T-helper 9 cell (primary cell): ENCODE measurements at regions not wholly inside any gene's neighbourhood (a gene's known extent, or its start where the extent isn't known, plus 50 kb on each side); places are given as distances from the start of the nearest gene placed in this dataset.
"Not testable (repeated sequence)": the region's sequence is repeated elsewhere in the genome, so short reads cannot be mapped to it uniquely, and the experiment has no call there.

ENCODE experiments used
- DNase-seq: peaks from one replicate; pipeline ENCODE4 v3.0.0-alpha.2; 2020

DNA sequence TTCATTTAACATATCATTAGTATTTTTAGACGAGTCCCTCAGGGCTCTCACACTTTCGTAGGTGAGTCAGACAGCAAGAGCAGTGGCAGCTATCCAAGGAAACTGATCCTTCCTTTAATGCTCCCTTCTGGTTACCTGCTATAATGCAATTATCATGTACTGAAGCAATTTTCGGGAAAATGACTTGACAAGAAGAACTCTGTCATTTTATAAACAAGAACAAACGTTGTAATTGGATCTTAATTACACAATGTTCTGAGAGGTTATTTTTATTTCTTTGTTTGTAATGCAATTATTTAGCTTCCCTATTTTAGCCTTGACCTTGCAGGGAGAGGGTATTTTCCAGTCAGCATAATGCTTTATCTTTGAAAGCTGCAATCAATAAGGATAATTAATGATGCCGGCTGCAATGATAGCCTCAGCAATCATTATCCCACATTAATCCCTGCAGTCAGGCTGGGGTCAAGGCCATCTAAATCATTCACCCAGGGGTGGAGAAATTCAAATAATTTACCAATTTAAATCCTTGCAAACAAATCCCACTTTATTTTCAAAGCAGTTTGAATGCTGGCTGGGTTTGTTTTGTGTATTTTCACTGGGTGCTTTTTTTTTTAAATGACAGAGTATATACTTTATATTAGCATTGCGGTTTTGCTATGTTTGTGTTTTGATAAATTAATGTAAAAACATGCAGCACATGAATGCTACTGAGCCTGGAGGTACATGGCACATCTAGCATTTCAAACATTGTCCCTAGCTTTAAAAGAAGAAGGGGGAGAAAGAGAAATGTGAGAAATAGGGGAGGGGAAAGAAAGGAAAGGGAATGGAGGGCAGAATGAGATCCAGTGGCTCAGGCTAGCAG, 249.9 kb downstream of the SHOX2 start:
- DNase-seq = no peak

DNA sequence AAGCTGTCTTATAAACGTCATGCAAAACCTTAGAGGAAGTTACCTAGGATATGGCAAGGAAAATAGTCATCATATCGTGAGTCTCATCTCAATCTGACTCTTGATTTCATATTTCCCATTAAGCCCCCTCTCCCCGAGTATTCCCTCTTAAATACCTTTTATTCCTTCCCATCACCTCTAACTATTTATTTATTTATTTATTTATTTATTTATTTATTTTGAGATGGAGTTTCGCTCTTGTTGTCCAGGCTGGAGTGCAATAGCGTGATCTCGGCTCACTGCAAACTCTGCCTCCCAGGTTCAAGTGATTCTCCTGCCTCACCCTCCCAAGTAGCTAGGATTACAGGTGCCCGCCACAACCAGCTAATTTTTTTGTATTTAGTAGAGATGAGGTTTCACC, 260.4 kb downstream of the SHOX2 start:
- DNase-seq = not testable (repeated sequence)

GRCh38 chr3:157844800-157845565, 261.2 kb downstream of the SHOX2 start:
- no peak for DNase-seq

- no peak for DNase-seq
These were observed 262.0 kb downstream of the SHOX2 start for GRCh38 chr3:157844216-157844615.

DNA sequence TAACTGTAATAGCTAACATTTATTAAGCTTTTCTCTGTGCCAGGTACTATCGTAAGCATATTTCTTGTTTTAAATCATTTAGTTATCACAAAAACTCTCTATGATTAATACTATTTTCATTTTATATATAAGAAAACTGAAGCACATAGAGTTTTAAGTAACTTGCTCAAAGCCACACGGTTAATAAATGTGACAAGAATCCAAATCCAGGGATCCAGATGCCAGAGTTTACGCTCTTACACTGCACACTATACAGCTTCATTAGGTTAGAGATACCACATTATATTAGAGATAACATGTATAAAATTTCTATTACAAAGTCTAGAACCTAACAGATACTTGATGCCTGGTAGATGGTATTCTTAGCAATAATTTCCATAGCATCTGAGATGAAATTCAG, 265.2 kb downstream of the SHOX2 start:
- DNase-seq = no peak

DNA sequence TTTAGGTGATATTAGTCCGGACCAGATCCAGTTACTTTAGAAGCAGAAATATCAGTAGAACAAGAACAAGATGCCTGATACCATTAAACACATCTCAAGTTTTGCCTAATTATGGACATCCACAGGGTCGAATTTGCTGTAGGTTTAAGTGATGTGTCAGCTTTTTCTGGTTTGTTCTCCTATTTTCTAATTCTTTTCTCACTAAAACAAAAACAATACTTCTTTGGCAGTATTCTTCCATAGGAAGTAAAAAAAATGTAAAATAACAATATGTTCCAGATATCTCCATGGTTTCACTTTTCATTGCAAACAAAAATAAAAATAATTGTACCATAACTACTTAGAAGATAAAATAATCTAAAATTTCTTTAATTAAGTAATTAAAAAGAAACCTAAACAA, 265.7 kb downstream of the SHOX2 start:
- no peak for DNase-seq

GRCh38 chr3:157838457-157838856, 267.8 kb downstream of the SHOX2 start:
- no peak for DNase-seq

GRCh38 chr3:157837336-157837735, 268.9 kb downstream of the SHOX2 start:
- no peak for DNase-seq

DNA sequence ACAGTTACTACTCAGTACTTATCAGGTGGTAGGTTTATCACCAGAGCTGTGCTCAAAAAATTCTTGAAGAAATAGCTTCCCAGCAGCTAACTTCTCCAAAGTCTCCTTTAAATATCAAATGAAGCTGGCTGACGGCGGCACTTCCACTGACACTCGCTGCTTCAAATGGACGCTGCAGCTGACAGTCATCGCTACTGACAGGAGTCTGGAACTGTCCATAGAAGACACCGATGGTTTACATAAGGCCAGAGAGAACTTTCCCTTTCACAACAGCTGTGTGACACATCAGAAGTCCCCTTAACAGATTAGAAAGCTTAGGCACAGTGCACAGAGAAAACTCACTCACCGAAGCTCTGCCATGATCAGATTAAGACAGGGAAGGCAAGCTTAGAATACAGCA, 270.2 kb downstream of the SHOX2 start:
- no peak for DNase-seq

- no peak for DNase-seq
These were observed 273.6 kb downstream of the SHOX2 start for GRCh38 chr3:157832588-157832987.

DNA sequence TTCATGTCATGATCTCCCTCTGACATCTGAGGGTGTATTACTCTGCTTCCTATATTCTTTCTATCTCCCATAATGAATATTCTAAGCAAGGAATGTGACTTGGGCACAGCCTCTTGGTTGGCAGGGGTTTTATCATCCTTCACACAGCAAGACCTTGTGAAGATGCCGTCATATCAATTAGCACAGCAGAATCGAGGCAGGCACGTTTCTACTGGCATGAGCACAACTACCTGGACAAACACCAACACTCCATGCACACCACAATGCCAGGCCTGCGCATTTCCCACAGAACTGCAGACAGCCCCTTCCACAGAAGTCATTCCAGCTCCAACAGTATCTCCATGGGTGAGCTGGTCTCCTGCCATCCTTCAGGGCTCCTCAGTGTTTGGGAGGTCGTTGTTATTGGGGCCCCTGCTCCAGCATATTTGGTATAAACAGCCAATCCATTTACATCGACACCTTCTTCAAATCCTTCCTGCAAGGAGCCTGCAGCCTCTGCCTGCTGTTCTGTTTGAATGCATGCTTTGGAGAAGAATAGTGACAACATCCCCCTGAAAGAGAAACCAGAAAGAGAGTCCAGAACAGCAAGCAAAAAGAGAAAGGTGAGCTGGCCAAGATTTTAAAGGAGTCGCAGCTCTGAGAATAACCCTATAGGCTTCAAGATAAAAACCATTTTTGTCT, 275.5 kb downstream of the SHOX2 start:
- DNase-seq = no peak

DNA sequence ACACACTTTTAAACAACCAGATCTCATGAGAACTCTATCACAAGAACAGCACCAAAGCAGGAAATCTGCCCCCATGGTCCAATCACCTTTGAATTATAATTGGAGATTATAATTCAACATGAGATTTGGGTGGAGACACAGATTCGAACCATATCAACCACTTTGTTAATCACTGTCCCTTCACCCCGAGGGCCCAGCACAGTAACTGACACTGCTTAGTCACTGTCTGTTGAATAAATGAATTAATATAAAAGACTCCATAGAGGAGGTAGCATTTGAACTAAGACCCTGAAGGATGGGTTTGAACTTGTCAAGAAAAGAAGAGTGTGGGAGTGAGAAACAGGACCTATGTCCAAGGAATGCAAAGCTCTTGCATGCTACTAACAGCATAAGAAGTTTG, 276.4 kb downstream of the SHOX2 start:
- no peak for DNase-seq

DNA sequence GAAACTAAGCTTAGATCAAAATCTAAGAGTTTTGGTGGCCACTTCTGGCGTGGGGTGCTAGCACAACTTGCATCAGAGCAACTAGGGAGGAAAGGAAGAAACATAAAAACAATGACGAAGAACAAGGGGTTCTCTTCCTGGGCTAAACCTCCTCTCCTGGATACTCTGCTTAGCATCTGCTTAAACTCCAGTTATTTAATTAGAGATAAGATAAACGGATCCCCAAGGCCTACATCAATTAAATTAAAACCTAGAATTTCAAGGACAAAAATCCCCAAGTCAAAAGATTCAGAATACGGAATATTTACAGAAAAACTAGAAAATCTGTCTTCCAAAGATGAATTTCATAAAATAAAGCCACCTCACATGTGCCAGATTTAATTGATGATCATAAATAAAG, 281.9 kb downstream of the SHOX2 start:
- DNase-seq = no peak

DNA sequence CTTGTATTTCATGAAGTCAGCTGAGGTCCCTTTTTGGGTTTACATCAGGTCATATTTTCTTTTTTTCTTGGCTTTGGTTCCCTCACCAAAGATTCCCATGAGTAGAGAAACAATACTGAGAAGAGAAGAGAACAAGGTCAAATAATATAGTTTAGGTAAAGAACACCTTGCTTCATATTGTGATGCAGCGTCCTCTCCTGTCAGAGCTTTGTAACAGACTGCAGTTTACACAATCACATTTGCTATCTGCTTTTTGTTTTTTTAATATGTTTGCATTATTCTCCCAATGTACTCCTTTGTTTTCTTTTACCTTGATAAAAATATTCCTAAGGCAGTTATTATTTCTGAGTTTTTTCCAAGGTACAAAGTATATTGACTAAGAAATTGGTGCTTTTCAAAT, 283.2 kb downstream of the SHOX2 start:
- DNase-seq = no peak

GRCh38 chr3:157820157-157820517, 286.1 kb downstream of the SHOX2 start:
- DNase-seq = no peak

GRCh38 chr3:157819270-157820156, 286.7 kb downstream of the SHOX2 start:
- no peak for DNase-seq

DNA sequence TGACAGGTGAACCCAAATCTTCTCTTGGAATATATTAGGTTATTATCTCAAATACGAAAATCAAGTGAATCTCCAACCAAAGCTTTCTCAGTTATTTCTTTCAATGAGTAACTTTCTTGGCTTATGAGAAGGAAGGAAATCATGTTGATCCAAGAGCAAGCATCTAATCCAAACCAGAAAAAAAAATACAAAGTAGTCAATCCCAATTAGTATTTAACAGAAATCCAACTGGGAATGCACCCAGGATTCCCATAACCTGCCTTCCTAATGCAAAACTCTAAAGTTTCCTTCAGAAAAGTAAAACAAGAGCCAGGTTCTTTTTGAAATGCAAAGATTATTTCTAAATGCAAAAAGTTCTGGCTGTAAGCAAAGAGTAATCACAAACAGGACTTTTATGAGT, 289.3 kb downstream of the SHOX2 start:
- DNase-seq = no peak

GRCh38 chr3:157816296-157816695, 289.9 kb downstream of the SHOX2 start:
- DNase-seq = no peak

DNA sequence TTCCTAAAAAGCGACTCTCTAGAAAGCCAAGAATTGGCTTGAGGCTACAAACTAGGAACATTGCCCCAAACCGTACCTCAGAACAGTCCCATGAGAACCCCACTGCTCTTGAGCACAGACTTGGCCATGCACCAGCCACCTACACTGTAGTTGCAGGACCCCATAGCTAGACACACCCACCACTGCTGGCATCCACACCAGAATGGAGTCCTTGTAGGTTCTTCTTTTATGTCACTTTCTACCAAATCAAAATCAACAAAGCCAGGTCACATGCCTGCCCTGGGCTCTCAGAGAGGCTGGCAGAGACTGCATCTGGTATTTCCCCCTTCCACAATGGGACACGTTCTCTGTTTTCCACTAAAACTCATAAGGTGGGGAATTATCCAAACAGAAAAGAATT, 290.5 kb downstream of the SHOX2 start:
- DNase-seq = no peak

GRCh38 chr3:157810924-157811718, 295.1 kb downstream of the SHOX2 start:
- no peak for DNase-seq

DNA sequence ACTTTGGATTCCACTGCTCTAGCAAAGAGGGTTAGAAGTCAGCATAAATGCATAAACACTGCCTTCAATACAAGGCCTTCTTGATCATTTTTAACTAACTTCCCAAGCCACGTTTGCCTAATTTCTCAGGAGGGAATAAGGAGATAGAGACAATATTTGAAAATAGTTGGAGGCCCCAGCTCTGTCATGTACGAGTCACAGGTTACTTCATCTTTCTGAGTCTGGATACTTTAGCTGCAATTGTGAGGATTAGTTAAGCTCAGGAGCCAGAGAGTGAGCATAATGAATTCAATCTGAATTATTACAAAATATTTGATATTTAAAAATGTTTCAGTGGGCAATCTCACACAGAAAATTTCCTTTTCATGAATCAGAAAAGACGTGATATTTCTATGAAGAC, 298.9 kb downstream of the SHOX2 start:
- DNase-seq = no peak

DNA sequence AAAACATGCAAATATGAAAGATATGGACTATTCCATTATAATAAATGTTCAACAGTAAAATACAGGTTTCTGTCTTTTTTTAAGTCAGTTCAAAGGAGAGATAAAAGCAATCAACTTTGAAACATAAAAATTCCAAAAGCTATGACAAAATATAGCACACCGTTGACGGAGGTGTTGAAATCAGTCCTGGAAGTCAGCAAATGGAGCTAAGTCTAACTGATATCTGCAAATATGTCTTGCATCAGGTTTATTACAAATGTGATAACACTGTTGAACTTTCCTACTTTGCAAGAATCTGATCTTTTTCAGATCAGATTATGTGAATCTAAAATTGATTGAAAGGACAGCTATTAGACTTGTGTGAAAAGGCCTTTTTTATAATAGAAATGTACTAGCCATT, 300.7 kb downstream of the SHOX2 start:
- no peak for DNase-seq
